HEK293 (cell line): ENCODE measurements at regions not wholly inside any gene's neighbourhood (a gene's known extent, or its start where the extent isn't known, plus 50 kb on each side); places are given as distances from the start of the nearest gene placed in this dataset.
"Not testable (repeated sequence)": the region's sequence is repeated elsewhere in the genome, so short reads cannot be mapped to it uniquely, and the experiment has no call there.

Experiments
- CTCF ChIA-PET: fragments of 350-600 bp; formaldehyde crosslinking; extraction: SDS; loops from one replicate; lab custom pipeline; 2021; ENCODE audit warnings: antibody characterized with exemption; lab: Yijun Ruan, JAX
- POLR2A ChIA-PET: fragments of 300-600 bp; formaldehyde crosslinking; extraction: SDS; loops from one replicate; lab custom pipeline; 2020; ENCODE audit warnings: antibody characterized with exemption, inconsistent platforms; lab: Yijun Ruan, JAX
- H3K27ac ChIP-seq: fragments of 200-500 bp; sonication (Bioruptor generic); 2 replicates; pipeline ENCODE4 v1.5.1; 2014; ENCODE audit warnings: low read depth, low read length, control low read depth, inconsistent platforms; ENCODE audit errors: extremely low read depth
- H3K36me3 ChIP-seq, 2 experiments: fragments of 200-500 bp in 1 of 2; sonication (Bioruptor generic) in 1 of 2; 1 replicate in 1 of 2; 2 replicates in 1 of 2; pipeline ENCODE4 v1.5.1; 2014 to 2017; ENCODE audit warnings: inconsistent platforms in 2 of 2, low read length in 2 of 2; ENCODE audit not compliant: control insufficient read depth in 2 of 2, insufficient read depth in 1 of 2
- H3K4me1 ChIP-seq: fragments of 200-500 bp; sonication (Bioruptor generic); 2 replicates; pipeline ENCODE4 v1.5.1; 2014; ENCODE audit warnings: mild to moderate bottlenecking, low read length, inconsistent platforms; ENCODE audit not compliant: control insufficient read depth, insufficient read depth
- H3K4me3 ChIP-seq: 2 replicates; pipeline ENCODE4 v1.5.1; 2011; ENCODE audit warnings: low read depth, mild to moderate bottlenecking, control low read depth, low read length, moderate library complexity
- H3K9me3 ChIP-seq: fragments of 200-500 bp; sonication (Bioruptor generic); 2 replicates; pipeline ENCODE4 v1.5.1; 2014; ENCODE audit warnings: low read depth, low read length, inconsistent platforms; ENCODE audit not compliant: control insufficient read depth, insufficient read depth
- ZBTB7A ChIP-seq: fragments of 450-650 bp; formaldehyde crosslinking; IDR thresholded peaks from 2 replicates; pipeline ENCODE4 v1.5.1; 2016; ENCODE audit warnings: low read depth, missing biosample characterization, missing genetic modification characterization
- ZNF140 ChIP-seq: fragments of 450-650 bp; formaldehyde crosslinking; IDR thresholded peaks from 2 replicates; pipeline ENCODE4 v1.5.1; 2016; ENCODE audit warnings: missing biosample characterization, missing genetic modification characterization
- ZNF146 ChIP-seq: fragments of 450-650 bp; formaldehyde crosslinking; IDR thresholded peaks from 2 replicates; pipeline ENCODE4 v1.5.1; 2016; ENCODE audit warnings: missing biosample characterization, missing genetic modification characterization
- ZNF184 ChIP-seq: fragments of 450-650 bp; IDR thresholded peaks from 2 replicates; pipeline ENCODE4 v1.5.1; 2018; ENCODE audit warnings: missing biosample characterization, mild to moderate bottlenecking, missing genetic modification characterization
- ZNF266 ChIP-seq: fragments of 450-650 bp; formaldehyde crosslinking; IDR thresholded peaks from 2 replicates; pipeline ENCODE4 v1.5.1; 2016; ENCODE audit warnings: missing biosample characterization, missing genetic modification characterization, low read depth
- ZNF37A ChIP-seq: fragments of 450-650 bp; IDR thresholded peaks from 2 replicates; pipeline ENCODE4 v1.5.1; 2018; ENCODE audit warnings: missing biosample characterization, missing genetic modification characterization
- ZNF391 ChIP-seq: fragments of 450-650 bp; formaldehyde crosslinking; IDR thresholded peaks from 2 replicates; pipeline ENCODE4 v1.5.1; 2016; ENCODE audit warnings: low read depth, missing biosample characterization, missing genetic modification characterization, borderline replicate concordance
- ZNF433 ChIP-seq: fragments of 450-650 bp; formaldehyde crosslinking; IDR thresholded peaks from 2 replicates; pipeline ENCODE4 v1.5.1; 2016; ENCODE audit warnings: missing biosample characterization, missing genetic modification characterization, low read depth
- ZNF529 ChIP-seq: fragments of 450-650 bp; formaldehyde crosslinking; IDR thresholded peaks from 2 replicates; pipeline ENCODE4 v1.5.1; 2017; ENCODE audit warnings: missing genetic modification characterization, missing biosample characterization; ENCODE audit not compliant: insufficient replicate concordance
- ZNF555 ChIP-seq: fragments of 450-650 bp; formaldehyde crosslinking; conservative IDR thresholded peaks from 2 replicates; pipeline ENCODE4 v1.5.1; 2017; ENCODE audit warnings: missing biosample characterization, mild to moderate bottlenecking, missing genetic modification characterization, inconsistent platforms
- TF ChIP-seq, protein P1 (sequence below): fragments of 450-650 bp; formaldehyde crosslinking; IDR thresholded peaks from 2 replicates; pipeline ENCODE4 v1.5.1; 2016; ENCODE audit warnings: missing biosample characterization, missing genetic modification characterization
- TF ChIP-seq, protein P2 (sequence below): fragments of 450-650 bp; formaldehyde crosslinking; IDR thresholded peaks from 2 replicates; pipeline ENCODE4 v1.5.1; 2016; ENCODE audit warnings: missing biosample characterization, missing genetic modification characterization, low read depth

DNA sequence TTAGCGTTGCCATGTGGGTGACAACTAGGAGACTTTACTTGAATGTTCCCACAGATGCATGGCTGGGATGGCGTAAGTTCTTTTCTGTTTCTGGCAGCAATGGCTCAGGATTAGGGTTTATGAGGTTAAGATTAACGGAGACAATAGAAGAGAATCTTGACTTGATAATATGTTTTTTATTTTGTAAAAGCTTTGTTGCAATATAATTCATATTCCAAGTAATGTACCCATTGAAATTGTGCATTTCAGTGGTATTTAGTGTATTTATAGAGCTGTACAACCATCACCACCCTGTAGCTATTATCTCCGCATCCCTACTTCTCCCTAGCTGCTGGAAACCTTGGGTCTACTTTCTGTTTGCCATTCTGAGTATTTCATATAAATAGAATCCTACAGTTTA lies 349.2 kb downstream of the UTRN start:
- Histone ChIP-seq H3K36me3 (no peaks in the 10 kb centered on the region), H3K9me3 (no peaks in the 10 kb centered on the region), H3K4me3 (no peak overlapping the region), H3K27ac (no peak overlapping the region), H3K4me1 (peaks cover 7% of the 10 kb centered on the region)
- CTCF ChIA-PET, result interaction anchor here (0.6 kb wide), 1 partner anchor 376 kb away, joined by 6 read pairs; no protein-coding TSS in a partner anchor
- TF ChIP-seq ZNF555 (tag by site-specific recombination) (no peak), ZNF184 (no peak)
- POLR2A ChIA-PET, result no interaction called here

DNA sequence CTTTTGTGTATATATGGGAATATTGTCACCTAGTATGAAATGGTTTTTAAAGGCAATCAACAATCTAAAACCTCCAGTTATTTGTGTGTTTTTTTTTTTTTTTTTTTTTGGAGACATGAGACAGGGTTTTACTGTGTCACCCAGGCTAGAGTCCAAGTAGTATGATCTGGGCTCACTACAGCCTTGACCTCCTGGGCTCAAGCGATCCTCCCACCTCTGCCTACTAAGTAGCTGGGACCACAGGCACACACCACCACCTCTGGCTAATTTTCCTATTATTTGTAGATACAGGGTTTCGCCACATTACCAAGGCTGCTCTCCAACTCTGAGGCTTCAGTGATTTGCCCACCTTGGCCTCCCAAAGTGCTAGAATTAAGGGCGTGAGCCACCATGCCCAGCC lies 349.9 kb downstream of the UTRN start:
- H3K27ac ChIP-seq, result no peak overlapping the region
- ChIA-PET CTCF (no interaction called here), POLR2A (no interaction called here)
- H3K4me1 ChIP-seq, result peaks cover 7% of the 10 kb centered on the region
- no peak overlapping the region for H3K4me3 ChIP-seq
- no peaks in the 10 kb centered on the region for H3K9me3 ChIP-seq
- TF ChIP-seq ZNF529 (tag by site-specific recombination) (no peak), ZBTB7A (tag by site-specific recombination) (no peak)
- TF ChIP-seq, all 188 proteins: peak for 0
- H3K36me3 ChIP-seq, result no peaks in the 10 kb centered on the region

DNA sequence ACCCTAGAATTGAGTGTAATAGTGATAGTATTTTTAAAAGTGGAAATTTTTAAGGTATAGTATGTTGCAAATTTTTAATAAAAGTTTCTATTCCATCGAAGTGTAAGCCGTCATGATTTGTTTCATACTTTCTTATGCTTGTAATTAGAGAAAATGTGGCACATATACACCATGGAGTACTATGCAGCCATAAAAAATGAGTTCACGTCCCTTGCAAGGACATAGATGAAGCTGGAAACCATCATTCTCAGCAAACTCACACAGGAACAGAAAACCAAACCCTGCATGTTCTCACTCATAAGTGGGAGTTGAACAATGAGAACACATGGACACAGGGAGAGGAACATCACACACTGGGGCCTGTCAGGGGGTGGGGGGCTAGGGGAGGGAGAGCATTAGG lies 350.9 kb downstream of the UTRN start:
- H3K36me3 ChIP-seq, H3K4me3 ChIP-seq, H3K27ac ChIP-seq, POLR2A ChIA-PET, H3K4me1 ChIP-seq, H3K9me3 ChIP-seq, CTCF ChIA-PET: not testable (repeated sequence)
- TF ChIP-seq ZNF146 (tag by site-specific recombination), result peak; percentile 77

DNA sequence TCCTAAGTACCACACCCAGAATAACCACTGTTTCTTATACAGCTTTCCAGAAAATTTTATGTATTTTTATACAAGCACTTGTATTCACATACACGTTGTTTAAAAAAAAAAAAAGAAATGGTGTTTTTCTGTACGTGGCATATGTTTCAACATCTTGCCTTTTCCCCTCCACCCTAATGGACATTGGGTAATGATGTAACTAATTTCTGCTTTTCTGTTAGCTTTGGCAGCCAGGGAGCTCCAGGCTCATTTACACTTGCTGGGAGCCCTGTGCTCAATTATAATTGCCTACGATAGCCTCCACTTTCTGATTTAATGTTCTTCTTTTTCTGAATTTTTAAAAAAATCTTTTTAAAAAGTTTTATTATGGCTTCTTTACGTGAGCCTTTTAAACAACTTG lies 352.4 kb downstream of the UTRN start:
- Histone ChIP-seq H3K36me3 (no peaks in the 10 kb centered on the region), H3K4me3 (no peak overlapping the region), H3K4me1 (peaks cover 7% of the 10 kb centered on the region)
- POLR2A ChIA-PET, result interaction anchor here (0.6 kb wide), 1 partner anchor 10 kb away, joined by 5 read pairs; no protein-coding TSS in a partner anchor
- TF ChIP-seq, protein P1, sequence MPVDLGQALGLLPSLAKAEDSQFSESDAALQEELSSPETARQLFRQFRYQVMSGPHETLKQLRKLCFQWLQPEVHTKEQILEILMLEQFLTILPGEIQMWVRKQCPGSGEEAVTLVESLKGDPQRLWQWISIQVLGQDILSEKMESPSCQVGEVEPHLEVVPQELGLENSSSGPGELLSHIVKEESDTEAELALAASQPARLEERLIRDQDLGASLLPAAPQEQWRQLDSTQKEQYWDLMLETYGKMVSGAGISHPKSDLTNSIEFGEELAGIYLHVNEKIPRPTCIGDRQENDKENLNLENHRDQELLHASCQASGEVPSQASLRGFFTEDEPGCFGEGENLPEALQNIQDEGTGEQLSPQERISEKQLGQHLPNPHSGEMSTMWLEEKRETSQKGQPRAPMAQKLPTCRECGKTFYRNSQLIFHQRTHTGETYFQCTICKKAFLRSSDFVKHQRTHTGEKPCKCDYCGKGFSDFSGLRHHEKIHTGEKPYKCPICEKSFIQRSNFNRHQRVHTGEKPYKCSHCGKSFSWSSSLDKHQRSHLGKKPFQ (tag by site-specific recombination), result no peak
- TF ChIP-seq, all 188 proteins: peak for 0
- H3K27ac ChIP-seq, result no peak overlapping the region
- no peaks in the 10 kb centered on the region for H3K9me3 ChIP-seq
- CTCF ChIA-PET, result interaction anchor here (0.6 to 0.8 kb wide), 2 partner anchors 1052 to 1158 kb away, joined by 4 read pairs; no protein-coding TSS in a partner anchor

DNA sequence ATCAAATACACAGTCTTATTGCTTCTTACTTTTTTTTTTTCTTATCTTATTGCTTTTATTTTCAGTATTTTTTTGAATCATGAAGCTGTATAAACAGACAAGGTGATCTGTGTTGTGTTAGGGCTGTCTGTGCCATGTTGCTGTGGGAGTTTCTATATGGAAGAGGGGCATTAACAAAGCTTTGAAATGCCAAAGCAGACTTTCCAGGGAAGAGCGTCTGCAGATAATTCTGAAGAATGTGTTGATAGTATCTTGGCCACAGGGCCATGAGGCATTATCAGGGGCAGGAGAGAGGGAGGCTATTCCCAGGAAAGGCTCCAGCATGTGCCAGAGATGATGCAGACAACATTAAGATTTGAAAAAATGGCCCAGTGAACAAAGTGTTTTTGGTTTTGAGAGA lies 354.5 kb downstream of the UTRN start:
- TF ChIP-seq ZNF433 (tag by site-specific recombination) (no peak), ZNF37A (tag by site-specific recombination) (no peak), ZNF140 (no peak), ZNF266 (tag by site-specific recombination) (no peak)
- peaks cover 7% of the 10 kb centered on the region for H3K4me1 ChIP-seq
- no peaks in the 10 kb centered on the region for H3K9me3 ChIP-seq
- POLR2A ChIA-PET, result no interaction called here
- H3K4me3 ChIP-seq, result no peak overlapping the region
- H3K36me3 ChIP-seq, result no peaks in the 10 kb centered on the region
- CTCF ChIA-PET, result no interaction called here
- H3K27ac ChIP-seq, result no peak overlapping the region

DNA sequence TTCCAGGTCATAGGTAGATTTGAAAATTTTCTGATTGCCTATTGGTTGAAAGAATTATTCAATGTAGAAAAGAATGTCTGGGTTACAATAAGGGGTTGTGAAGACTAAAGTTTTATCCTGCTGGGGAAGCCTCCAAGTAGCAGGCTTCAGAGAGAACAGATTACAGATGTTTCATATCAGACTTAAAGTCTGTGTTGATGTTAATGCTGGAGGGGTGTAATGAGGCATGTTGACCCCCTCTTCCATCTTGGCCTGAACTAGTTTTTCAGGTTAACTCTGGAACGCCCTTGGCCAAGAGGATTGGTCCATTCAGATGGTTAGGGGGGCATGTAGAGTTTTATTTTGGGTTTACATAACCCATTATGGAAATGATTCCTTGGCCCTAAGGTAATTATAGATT lies 356.2 kb downstream of the UTRN start:
- Histone ChIP-seq H3K36me3 (no peaks in the 10 kb centered on the region), H3K9me3 (no peaks in the 10 kb centered on the region), H3K27ac (no peak overlapping the region), H3K4me3 (no peak overlapping the region), H3K4me1 (peaks cover 7% of the 10 kb centered on the region)
- POLR2A ChIA-PET, result no interaction called here
- TF ChIP-seq, protein P2, sequence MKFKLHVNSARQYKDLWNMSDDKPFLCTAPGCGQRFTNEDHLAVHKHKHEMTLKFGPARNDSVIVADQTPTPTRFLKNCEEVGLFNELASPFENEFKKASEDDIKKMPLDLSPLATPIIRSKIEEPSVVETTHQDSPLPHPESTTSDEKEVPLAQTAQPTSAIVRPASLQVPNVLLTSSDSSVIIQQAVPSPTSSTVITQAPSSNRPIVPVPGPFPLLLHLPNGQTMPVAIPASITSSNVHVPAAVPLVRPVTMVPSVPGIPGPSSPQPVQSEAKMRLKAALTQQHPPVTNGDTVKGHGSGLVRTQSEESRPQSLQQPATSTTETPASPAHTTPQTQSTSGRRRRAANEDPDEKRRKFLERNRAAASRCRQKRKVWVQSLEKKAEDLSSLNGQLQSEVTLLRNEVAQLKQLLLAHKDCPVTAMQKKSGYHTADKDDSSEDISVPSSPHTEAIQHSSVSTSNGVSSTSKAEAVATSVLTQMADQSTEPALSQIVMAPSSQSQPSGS, result no peak
- TF ChIP-seq ZNF391 (tag by site-specific recombination), result no peak
- CTCF ChIA-PET, result no interaction called here
